GM12872 (cell line): ENCODE measurements at regions not wholly inside any gene's neighbourhood (a gene's known extent, or its start where the extent isn't known, plus 50 kb on each side); places are given as distances from the start of the nearest gene placed in this dataset.

Experiments
- CTCF ChIP-seq: IDR thresholded peaks from 3 replicates; pipeline ENCODE4 v1.5.1; 2011; ENCODE audit warnings: low read depth, mild to moderate bottlenecking, low read length, moderate library complexity; ENCODE audit not compliant: insufficient read depth

- no peak for TF ChIP-seq CTCF
Measured at GRCh38 chr4:177938226-177938625, 496.0 kb upstream of the AGA start.

- no peak for TF ChIP-seq CTCF
Measured at GRCh38 chr4:177945268-177945667, 503.0 kb upstream of the AGA start.

GRCh38 chr4:177947607-177948006 lies 505.4 kb upstream of the AGA start:
- no peak for TF ChIP-seq CTCF

- TF ChIP-seq CTCF, result no peak
Measured at GRCh38 chr4:177948853-177949252, 506.6 kb upstream of the AGA start.

- TF ChIP-seq CTCF, result no peak
Measured at GRCh38 chr4:177951026-177951425, 508.8 kb upstream of the AGA start.

GRCh38 chr4:177952723-177953122 lies 510.5 kb upstream of the AGA start:
- TF ChIP-seq CTCF, result no peak

GRCh38 chr4:177957596-177958360 lies 515.5 kb upstream of the AGA start:
- no peak for TF ChIP-seq CTCF
